ENCODE measurements at regions not wholly inside any gene's neighbourhood (a gene's known extent, or its start where the extent isn't known, plus 50 kb on each side); places are given as distances from the start of the nearest gene placed in this dataset.

- no peak for DNase-seq
These were observed 111.6 kb downstream of the WT1 start for GRCh38 chr11:32323814-32324130.

GRCh38 chr11:32325187-32325586 lies 110.2 kb downstream of the WT1 start:
- DNase-seq: no peak

GRCh38 chr11:32325725-32326124 lies 109.6 kb downstream of the WT1 start:
- no peak for DNase-seq

GRCh38 chr11:32326522-32326921 lies 108.8 kb downstream of the WT1 start:
- no peak for DNase-seq

- DNase-seq: no peak
These were observed 106.9 kb downstream of the WT1 start for GRCh38 chr11:32328392-32328791.

- DNase-seq: no peak
These were observed 104.2 kb downstream of the WT1 start for GRCh38 chr11:32331098-32331497.

- no peak for DNase-seq
These were observed 103.5 kb downstream of the WT1 start for GRCh38 chr11:32331792-32332191.

- DNase-seq: no peak
These were observed 102.4 kb downstream of the WT1 start for GRCh38 chr11:32332990-32333319.

GRCh38 chr11:32333320-32333991 lies 101.9 kb downstream of the WT1 start:
- DNase-seq: no peak

GRCh38 chr11:32334822-32335221 lies 100.5 kb downstream of the WT1 start:
- no peak for DNase-seq

Data from SW 1271 (cell line).